ENCODE measurements at regions not wholly inside any gene's neighbourhood (a gene's known extent, or its start where the extent isn't known, plus 50 kb on each side); places are given as distances from the start of the nearest gene placed in this dataset.

DNA sequence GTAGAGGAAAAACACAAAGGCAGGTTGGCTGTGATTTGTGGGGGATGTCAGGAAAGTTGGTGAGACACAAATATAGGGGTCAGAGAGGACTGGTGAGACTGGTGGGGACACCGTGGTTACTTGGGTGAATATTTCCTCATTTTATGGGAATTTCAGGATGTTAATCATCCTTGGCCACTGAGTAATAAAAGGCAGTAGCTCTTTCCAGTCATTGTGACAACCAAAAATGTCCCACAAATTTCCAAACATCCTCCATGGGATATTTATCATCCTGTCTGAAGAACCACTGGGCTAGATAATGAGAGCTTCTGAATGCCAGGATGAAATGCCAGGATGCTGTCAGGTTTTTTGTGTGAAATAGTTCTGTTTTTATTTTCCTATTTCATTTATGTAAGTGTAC lies 374.1 kb downstream of the CD109 start:
- DNase-seq (ENCODE audit: low read depth in 2 of 2): peak in 1 of 2 donors; percentile 22
- TF ChIP-seq, protein P1, sequence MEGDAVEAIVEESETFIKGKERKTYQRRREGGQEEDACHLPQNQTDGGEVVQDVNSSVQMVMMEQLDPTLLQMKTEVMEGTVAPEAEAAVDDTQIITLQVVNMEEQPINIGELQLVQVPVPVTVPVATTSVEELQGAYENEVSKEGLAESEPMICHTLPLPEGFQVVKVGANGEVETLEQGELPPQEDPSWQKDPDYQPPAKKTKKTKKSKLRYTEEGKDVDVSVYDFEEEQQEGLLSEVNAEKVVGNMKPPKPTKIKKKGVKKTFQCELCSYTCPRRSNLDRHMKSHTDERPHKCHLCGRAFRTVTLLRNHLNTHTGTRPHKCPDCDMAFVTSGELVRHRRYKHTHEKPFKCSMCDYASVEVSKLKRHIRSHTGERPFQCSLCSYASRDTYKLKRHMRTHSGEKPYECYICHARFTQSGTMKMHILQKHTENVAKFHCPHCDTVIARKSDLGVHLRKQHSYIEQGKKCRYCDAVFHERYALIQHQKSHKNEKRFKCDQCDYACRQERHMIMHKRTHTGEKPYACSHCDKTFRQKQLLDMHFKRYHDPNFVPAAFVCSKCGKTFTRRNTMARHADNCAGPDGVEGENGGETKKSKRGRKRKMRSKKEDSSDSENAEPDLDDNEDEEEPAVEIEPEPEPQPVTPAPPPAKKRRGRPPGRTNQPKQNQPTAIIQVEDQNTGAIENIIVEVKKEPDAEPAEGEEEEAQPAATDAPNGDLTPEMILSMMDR (IDR thresholded peaks at IDR 0.05; ENCODE audit: low read depth, low read length): no peak
- H3K4me3 ChIP-seq (replicated peaks in 1 of 2; ENCODE audit: low read depth in 2 of 2, low read length in 2 of 2): no peak overlapping the region

DNA sequence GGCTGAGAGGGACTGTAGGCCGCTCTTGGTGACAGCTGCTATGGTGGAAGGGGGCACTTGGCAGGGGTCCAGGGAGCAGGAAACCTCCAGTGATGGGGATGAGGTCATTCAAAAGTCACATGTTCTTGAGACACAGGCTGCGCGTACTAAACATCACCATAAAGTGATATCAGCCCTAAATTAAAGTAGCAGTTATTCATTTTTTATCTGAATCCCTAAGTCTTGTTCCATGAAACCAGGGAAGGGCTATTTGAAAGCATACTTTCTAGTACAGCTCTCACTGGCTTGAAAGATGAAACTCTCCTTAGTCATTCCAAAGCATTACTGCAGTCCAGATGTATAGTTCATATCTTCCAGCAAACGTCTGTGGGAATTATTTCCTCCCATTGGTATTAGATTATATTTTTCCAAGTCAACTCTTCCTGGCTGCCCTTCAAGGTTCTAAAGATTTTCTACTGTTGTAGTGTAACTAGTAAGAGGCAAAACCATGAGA lies 373.1 kb downstream of the CD109 start:
- TF ChIP-seq, protein P1 (IDR thresholded peaks at IDR 0.05; ENCODE audit: low read depth, low read length): no peak
- no peak overlapping the region for H3K4me3 ChIP-seq (replicated peaks in 1 of 2; ENCODE audit: low read depth in 2 of 2, low read length in 2 of 2)
- DNase-seq (ENCODE audit: low read depth in 2 of 2): peak; percentile 48 to 61

DNA sequence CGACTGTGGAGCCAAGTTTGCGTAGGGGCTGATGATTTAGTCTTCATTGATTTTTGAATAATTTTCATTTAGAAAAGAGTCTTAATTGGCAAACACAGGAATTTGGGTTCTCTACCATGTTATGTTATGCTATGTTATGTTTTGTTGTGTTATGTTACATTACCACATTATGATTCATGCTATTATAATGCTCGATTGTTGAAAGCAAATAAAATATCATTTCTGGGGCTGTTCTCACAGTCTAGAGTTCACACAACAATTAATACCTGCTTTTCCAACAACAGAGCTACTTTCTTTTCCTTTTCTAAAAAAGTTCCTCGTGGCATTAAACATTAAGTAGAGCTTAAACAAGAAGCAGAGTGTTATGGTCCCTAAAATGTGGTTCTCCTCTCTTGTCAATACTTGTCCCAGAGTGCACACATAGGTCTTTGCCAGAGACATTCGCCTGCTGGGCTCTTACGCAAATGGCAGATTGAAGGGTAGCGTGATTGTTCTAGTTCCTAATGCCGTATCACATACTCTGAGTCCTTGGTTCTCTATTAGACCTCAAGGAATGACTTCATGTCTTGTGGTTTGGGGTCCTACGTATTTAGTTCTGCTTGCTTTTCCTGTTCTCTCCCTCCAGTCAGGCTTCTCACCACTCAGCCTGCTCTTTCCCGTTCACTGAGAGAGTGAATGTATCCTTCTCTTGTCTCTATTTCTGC lies 370.3 kb downstream of the CD109 start:
- TF ChIP-seq, protein P1 (IDR thresholded peaks at IDR 0.05; ENCODE audit: low read depth, low read length): no peak
- H3K4me3 ChIP-seq (replicated peaks in 1 of 2; ENCODE audit: low read depth in 2 of 2, low read length in 2 of 2): no peak overlapping the region
- peak; percentile 62 to 70 for DNase-seq (ENCODE audit: low read depth in 2 of 2)

DNA sequence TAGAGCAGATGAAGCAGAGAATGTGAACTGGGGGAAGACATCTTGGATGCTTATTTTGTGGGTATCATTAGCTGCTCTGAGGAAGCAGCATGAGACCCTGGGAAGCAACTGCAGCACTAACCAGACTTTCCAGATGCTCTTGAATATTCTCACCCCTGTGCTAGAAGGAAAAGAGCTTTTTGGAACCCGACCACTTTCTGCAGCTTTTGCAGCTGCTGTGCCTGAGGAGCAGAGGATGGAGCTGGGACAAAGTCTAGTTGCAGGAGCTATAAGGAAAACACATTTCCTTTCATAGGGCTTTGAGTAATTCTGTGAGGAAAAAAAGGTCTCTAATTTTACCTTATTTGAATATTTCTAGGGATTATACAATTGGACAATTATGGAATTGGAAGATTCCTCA lies 369.7 kb downstream of the CD109 start:
- H3K4me3 ChIP-seq (replicated peaks in 1 of 2; ENCODE audit: low read depth in 2 of 2, low read length in 2 of 2): no peak overlapping the region
- no peak for DNase-seq (ENCODE audit: low read depth in 2 of 2)
- TF ChIP-seq, protein P1 (IDR thresholded peaks at IDR 0.05; ENCODE audit: low read depth, low read length): no peak

DNA sequence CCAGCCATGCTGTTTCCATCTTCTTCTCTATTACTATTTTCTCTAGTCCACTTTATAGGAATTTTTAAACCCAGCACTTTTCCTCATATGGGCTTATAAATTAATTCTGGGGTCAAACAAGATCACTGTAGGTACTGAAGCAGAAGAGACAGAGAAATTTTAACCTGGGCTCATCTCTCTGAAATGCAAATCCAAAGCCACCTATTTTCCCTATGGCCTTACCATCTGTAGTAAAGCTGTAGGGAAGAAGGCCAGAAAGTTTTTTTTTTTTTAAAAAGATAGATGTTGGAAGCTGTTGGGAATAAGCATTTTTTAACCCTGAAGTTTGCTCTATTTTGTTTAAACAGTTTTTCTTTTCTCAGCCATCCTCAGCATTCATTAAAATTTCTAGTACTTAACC lies 367.4 kb downstream of the CD109 start:
- TF ChIP-seq, protein P1 (IDR thresholded peaks at IDR 0.05; ENCODE audit: low read depth, low read length): no peak
- no peak for DNase-seq (ENCODE audit: low read depth in 2 of 2)
- H3K4me3 ChIP-seq (replicated peaks in 1 of 2; ENCODE audit: low read depth in 2 of 2, low read length in 2 of 2): no peak overlapping the region

DNA sequence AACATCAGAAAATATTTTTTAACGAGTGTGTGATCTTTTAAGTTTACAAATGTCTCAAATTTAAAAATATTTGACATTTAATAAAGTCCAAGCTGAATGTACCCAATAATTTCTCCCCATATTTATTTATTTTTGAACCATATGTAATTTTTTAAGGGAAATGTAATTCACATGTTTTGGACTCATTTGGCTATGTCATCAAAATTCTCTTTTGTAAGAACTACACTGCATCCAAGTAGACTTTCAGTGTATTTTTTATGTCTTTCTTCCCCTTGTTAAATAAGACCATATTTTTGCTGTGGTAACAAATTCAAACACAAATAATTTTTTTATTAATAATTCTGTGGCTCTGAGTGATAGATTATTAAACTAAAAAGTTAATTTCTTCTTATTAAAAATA lies 365.2 kb downstream of the CD109 start:
- TF ChIP-seq, protein P1 (IDR thresholded peaks at IDR 0.05; ENCODE audit: low read depth, low read length): no peak
- DNase-seq (ENCODE audit: low read depth in 2 of 2): no peak
- no peak overlapping the region for H3K4me3 ChIP-seq (replicated peaks in 1 of 2; ENCODE audit: low read depth in 2 of 2, low read length in 2 of 2)

DNA sequence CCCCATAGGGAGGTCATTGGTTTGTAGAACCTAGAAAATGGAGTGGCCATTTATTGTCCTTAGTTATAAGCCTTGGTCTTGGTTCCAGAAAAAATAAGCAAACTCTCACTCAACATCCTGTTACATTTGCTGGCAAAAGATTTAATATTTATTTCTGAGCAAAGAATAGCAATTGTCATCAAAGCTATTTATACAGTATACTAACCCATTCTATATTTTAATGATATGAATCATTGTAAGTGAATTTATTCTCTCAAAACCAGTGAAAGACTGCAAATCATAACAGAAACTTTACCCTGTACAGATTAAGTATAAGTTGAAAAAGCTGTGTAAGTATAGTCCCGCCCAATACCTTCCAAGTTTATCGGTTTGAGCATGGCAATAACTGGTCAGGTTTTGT lies 364.4 kb downstream of the CD109 start:
- TF ChIP-seq, protein P1 (IDR thresholded peaks at IDR 0.05; ENCODE audit: low read depth, low read length): no peak
- no peak for DNase-seq (ENCODE audit: low read depth in 2 of 2)
- H3K4me3 ChIP-seq (replicated peaks in 1 of 2; ENCODE audit: low read depth in 2 of 2, low read length in 2 of 2): no peak overlapping the region
